GM12872 (cell line): ENCODE measurements at regions not wholly inside any gene's neighbourhood (a gene's known extent, or its start where the extent isn't known, plus 50 kb on each side); places are given as distances from the start of the nearest gene placed in this dataset.

Experiments
- TF ChIP-seq, protein P1 (sequence below): IDR thresholded peaks from 3 replicates; pipeline ENCODE4 v1.5.1; 2011; ENCODE audit warnings: low read depth, mild to moderate bottlenecking, low read length, moderate library complexity; ENCODE audit not compliant: insufficient read depth

DNA sequence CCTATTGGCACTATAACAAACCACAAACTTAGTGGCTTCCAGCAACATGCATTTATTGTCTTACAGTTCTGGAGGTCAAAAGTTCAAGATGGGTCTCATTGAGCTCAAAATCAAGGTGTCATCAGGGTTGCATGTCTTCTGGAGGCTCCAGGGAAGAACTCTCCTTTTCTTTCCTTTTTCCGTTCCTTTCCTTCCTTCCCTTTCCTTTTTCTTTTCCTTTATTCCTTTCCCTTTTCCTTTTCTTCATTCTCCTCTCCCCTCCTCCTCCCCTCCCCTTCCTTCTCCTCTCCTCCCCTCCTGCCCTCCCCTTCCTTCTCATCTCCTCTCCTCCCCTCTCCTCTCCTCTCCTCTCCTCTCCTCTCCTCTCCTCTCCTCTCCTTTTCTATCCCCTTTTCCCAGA, 460.2 kb upstream of the CDH4 start:
- TF ChIP-seq, protein P1, sequence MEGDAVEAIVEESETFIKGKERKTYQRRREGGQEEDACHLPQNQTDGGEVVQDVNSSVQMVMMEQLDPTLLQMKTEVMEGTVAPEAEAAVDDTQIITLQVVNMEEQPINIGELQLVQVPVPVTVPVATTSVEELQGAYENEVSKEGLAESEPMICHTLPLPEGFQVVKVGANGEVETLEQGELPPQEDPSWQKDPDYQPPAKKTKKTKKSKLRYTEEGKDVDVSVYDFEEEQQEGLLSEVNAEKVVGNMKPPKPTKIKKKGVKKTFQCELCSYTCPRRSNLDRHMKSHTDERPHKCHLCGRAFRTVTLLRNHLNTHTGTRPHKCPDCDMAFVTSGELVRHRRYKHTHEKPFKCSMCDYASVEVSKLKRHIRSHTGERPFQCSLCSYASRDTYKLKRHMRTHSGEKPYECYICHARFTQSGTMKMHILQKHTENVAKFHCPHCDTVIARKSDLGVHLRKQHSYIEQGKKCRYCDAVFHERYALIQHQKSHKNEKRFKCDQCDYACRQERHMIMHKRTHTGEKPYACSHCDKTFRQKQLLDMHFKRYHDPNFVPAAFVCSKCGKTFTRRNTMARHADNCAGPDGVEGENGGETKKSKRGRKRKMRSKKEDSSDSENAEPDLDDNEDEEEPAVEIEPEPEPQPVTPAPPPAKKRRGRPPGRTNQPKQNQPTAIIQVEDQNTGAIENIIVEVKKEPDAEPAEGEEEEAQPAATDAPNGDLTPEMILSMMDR: no peak

DNA sequence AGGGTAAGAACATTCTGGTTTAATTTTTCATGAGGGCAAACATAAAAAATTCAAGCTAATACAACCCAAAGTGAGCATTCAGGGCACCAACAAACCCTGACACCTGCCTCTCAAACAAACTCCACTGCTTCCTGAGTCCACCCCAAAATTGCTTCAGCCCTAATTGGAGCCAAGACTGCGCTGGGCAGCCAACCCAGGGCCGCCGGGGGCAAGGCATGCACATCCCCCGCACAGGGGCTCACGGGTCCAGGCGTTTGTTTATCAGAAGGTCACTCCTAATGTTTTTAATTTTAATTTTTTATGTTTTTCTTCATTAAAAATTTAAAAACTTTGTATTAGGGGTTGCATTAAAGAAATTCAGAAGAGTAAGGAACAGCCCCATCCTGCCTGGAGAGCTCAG, 459.1 kb upstream of the CDH4 start:
- TF ChIP-seq, protein P1: no peak

DNA sequence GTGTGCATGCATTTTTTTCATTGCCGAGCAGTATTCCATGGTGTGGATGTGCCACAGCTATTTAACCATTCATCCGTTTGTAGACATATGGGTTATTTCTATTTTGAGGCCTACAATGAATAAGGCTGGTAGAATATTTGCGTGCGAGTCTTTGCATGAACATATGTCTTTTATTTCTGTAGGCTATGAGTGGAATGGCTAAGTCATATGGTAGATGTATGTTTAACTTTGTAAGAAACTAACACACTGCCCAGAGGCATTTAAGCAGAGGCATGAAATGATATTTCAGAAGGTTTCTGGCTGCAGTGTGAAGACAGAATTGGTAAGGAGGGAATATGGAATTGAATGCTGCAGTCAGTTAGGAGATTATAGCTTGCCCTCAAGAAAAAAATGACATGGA, 457.4 kb upstream of the CDH4 start:
- TF ChIP-seq, protein P1: no peak

DNA sequence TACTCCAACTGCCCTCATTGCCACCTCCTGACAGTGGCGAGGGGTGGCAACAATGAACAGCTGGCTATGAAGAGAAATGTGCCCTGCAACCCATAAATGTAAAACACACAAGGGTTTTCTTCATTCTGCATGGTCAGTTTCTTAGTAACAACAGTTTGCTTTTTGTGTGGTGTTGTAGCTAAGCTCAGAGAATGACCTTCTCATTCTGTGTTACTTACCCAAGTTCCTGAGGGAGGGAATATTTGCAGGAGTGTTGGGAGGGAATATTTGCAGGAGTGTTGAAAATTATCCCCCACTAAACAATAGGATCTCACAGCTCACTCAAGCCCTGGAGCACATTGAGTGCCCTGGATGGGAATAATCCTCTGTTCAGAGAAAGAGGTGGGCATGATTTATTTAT, 456.4 kb upstream of the CDH4 start:
- TF ChIP-seq, protein P1: no peak

DNA sequence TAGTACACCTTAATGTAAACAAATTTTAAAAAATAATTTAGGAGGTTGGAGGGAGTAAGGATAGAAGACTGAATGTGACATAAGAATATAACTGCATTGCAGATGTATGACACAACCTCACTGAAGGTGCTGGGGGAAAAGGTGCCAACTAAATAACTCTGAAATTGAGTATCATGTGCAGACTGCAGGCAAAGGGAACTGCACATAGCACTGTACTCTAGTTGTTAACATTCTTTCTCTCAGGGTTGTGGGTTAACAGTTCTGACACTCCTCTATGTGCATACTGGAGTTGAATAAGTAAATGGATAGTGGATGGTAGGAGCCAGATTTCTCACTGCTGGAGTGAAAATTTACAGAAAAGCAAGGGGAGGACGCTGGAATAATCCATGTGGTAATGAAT, 451.9 kb upstream of the CDH4 start:
- TF ChIP-seq, protein P1: no peak

DNA sequence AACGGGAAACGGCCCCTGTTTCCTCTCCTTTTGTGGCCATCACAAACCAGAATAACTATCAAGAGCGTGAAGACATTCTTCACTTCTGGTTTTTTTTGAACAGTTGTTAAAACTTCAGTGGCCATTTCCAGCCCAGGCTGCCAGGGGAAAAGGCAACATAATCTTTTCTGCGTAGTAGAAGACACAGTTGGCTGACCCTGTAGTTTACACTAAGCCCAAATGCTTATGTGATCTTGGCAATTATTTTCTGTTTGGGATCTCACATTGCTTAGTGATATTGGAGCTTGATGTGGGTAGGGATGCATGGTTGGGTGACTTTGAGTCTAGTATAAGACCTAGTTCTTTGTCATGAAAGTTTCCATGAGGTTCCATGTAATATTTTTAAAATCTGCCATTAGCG, 449.4 kb upstream of the CDH4 start:
- TF ChIP-seq, protein P1: no peak

DNA sequence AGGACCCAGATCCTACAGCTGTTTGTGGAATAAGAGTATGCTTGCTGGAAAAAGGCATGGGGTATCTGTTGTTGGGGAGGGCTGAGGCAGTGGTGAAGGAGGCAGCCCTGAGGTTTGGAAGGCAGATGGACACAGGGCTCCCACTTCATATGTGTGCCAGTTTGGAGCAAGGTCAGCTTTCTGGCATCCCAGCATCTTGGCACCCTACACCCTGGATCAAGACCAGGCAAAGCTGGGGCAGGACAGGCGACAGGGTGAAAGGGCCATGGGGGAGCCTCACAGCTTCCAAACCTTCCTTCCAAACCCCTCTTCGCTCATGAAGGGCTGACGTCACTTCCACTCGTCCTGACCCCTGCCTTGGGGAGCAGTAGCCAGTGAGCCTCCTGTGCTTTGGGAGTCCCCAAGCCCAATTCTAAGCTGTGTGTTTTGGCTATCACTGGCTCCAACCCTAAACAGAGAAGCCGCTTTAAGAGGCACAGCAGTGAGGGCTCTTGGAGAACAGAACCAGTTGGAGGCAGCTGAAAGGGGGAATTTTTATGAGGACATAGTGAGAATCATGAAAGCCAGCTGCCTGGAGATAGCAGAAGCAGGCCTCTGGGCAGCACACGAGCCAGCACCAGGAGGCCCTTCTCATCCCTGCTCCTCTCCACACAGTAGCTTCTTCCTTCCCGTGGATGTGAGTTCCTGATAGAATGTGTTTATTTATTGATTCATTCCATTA, 448.6 kb upstream of the CDH4 start:
- TF ChIP-seq, protein P1: no peak
